ENCODE measurements at regions not wholly inside any gene's neighbourhood (a gene's known extent, or its start where the extent isn't known, plus 50 kb on each side); places are given as distances from the start of the nearest gene placed in this dataset.

DNA sequence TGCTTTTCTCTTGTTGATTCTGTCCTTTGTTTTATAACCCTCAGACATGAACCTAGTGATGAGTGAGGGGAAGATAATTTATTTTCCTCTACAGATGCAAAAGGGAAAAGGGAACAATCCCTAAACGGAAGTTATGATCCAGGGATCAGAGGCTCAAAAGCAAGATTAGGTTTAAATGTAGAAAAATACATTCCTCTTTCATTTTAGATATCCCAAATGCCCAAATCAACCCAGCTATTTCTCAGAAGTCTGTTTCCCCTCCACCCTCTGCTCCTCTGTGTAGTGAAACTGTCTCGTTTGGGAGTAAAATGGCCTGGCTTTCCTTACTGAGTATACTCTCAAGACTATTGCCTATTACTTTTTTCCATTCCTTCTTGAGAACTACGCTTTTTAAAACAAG is 97.1 kb downstream of the PRL start:
- ChIA-PET POLR2A (no interaction called here), CTCF (interaction anchor here (1.1 kb wide), 1 partner anchor 9 kb away, joined by 3 read pairs; no protein-coding TSS in a partner anchor)
- intact Hi-C loops (cut with micrococcal nuclease) (no loop called here), dilution Hi-C loops (cut with MboI; ENCODE audit: extremely low pct_ligation_motif_present, low sequenced_read_pairs) (no loop called here)
- TF ChIP-seq, protein P1, sequence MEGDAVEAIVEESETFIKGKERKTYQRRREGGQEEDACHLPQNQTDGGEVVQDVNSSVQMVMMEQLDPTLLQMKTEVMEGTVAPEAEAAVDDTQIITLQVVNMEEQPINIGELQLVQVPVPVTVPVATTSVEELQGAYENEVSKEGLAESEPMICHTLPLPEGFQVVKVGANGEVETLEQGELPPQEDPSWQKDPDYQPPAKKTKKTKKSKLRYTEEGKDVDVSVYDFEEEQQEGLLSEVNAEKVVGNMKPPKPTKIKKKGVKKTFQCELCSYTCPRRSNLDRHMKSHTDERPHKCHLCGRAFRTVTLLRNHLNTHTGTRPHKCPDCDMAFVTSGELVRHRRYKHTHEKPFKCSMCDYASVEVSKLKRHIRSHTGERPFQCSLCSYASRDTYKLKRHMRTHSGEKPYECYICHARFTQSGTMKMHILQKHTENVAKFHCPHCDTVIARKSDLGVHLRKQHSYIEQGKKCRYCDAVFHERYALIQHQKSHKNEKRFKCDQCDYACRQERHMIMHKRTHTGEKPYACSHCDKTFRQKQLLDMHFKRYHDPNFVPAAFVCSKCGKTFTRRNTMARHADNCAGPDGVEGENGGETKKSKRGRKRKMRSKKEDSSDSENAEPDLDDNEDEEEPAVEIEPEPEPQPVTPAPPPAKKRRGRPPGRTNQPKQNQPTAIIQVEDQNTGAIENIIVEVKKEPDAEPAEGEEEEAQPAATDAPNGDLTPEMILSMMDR (IDR thresholded peaks at IDR 0.05; ENCODE audit: extremely low read depth in 1 of 2, insufficient read depth in 1 of 2, low read depth in 1 of 2, low read length in 2 of 2) = no peak
- TF ChIP-seq EZH2 (IDR thresholded peaks at IDR 0.05; ENCODE audit: borderline replicate concordance, low read depth, low read length, severe bottlenecking) (no peak), GATA2 (IDR thresholded peaks at IDR 0.05; ENCODE audit: insufficient read depth, insufficient read length, low read depth, low read length) (no peak), FOS (IDR thresholded peaks at IDR 0.05; ENCODE audit: borderline replicate concordance, insufficient read depth, low read length) (no peak), JUN (IDR thresholded peaks at IDR 0.05; ENCODE audit: borderline replicate concordance, insufficient read depth, insufficient read length, low read depth) (no peak), POLR2AphosphoS5 (IDR thresholded peaks at IDR 0.05; ENCODE audit: insufficient read depth, low read depth, low read length) (no peak), POLR2A (IDR thresholded peaks at IDR 0.05; ENCODE audit: low read depth, low read length) (no peak), MYC (IDR thresholded peaks at IDR 0.05; ENCODE audit: low read depth, low read length) (no peak)
- TF ChIP-seq, protein P2, sequence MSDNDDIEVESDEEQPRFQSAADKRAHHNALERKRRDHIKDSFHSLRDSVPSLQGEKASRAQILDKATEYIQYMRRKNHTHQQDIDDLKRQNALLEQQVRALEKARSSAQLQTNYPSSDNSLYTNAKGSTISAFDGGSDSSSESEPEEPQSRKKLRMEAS (IDR thresholded peaks at IDR 0.05; ENCODE audit: insufficient read depth, insufficient read length) = no peak
- no peak overlapping the region for H3K4me3 ChIP-seq (replicated peaks in 1 of 3; ENCODE audit: insufficient read depth in 1 of 3, low read depth in 1 of 3, low read length in 3 of 3)
- no peak overlapping the region for H3K4me2 ChIP-seq (ENCODE audit: insufficient read depth, low read length)
- no TSS peak for BruUV-seq (replicated peaks)
- FAIRE-seq = no peak
- H3K27ac ChIP-seq (ENCODE audit: insufficient read depth, low read depth, low read length) = no peak overlapping the region
- H3K9me1 ChIP-seq (replicated peaks; ENCODE audit: control insufficient read depth, extremely low read depth, insufficient read depth, low read length) = no peaks in the 10 kb centered on the region
- no peaks in the 10 kb centered on the region for H3K4me1 ChIP-seq (ENCODE audit: control insufficient read depth, extremely low read depth, insufficient read depth, low read length)
- no peaks in the 10 kb centered on the region for H3K27me3 ChIP-seq (ENCODE audit: control insufficient read depth in 2 of 2, insufficient read depth in 2 of 2, low read length in 2 of 2)
- no peaks in the 10 kb centered on the region for H3K79me2 ChIP-seq (ENCODE audit: control insufficient read depth, insufficient read depth, low read length)
- no peaks in the 10 kb centered on the region for H3K9me3 ChIP-seq (replicated peaks; ENCODE audit: control insufficient read depth, insufficient read depth, low read length)
- H2AFZ ChIP-seq (ENCODE audit: low read depth, low read length) = no peak overlapping the region
- H4K20me1 ChIP-seq (replicated peaks; ENCODE audit: control insufficient read depth, extremely low read depth, insufficient read depth, low read length) = no peaks in the 10 kb centered on the region
- no peak overlapping the region for H3K9ac ChIP-seq (replicated peaks; ENCODE audit: extremely low read depth, insufficient read depth, low read length)
- no peaks in the 10 kb centered on the region for H3K36me3 ChIP-seq (ENCODE audit: control insufficient read depth in 2 of 2, extremely low read depth in 1 of 2, insufficient read depth in 2 of 2, low read length in 2 of 2)
- DNase-seq (ENCODE audit: low read depth, low spot score) = no peak

Data from endothelial cell of umbilical vein (primary cell).